Left forelimb (tissue), 1 donor: ENCODE measurements at regions not wholly inside any gene's neighbourhood (a gene's known extent, or its start where the extent isn't known, plus 50 kb on each side); places are given as distances from the start of the nearest gene placed in this dataset.

ENCODE experiments used
- DNase-seq: peaks from one replicate; pipeline ENCODE4 v3.0.0-alpha.2; 2018; ENCODE audit warnings: low spot score

GRCh38 chr10:116006508-116006907, 266.5 kb downstream of the GFRA1 start:
- no peak for DNase-seq

- no peak for DNase-seq
Observed at GRCh38 chr10:116005301-116005700, 267.7 kb downstream of the GFRA1 start.

DNA sequence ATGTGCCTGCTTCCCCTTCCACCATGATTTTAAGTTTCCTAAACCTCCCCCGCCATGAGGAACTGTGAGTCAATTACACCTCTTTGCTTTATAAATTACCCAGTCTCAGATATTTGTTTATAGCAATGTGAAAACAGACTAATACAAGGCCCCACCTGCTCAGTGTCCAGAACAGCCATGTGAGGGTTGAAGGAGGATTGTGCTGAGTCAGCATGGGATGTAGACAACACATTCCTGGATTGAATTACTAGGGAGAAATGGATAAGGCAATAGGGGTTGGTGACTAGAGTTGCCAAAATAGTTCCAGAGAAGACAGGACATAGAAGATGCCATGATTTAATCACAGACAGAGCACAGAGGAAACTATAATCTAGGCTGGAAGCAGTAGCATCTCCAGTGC, 270.3 kb downstream of the GFRA1 start:
- DNase-seq = no peak

DNA sequence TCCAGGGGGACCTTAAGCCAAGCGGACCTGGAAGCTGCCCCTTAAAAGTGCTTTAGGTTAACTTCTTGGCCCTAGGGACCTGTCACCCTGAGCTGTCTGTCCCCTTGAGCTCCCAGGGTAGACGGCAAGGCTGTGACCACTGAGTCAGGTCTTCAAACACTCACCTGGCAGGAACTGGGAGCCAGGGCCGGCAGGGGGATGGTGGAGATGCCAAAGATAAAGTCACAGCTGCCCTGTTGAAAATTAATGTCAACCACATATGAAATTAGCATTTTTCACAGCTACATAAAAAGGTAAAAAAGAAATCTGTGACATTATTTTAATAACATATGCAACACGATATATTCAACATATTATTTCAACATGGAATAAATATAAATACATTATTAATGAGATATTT, 271.0 kb downstream of the GFRA1 start:
- DNase-seq = no peak

DNA sequence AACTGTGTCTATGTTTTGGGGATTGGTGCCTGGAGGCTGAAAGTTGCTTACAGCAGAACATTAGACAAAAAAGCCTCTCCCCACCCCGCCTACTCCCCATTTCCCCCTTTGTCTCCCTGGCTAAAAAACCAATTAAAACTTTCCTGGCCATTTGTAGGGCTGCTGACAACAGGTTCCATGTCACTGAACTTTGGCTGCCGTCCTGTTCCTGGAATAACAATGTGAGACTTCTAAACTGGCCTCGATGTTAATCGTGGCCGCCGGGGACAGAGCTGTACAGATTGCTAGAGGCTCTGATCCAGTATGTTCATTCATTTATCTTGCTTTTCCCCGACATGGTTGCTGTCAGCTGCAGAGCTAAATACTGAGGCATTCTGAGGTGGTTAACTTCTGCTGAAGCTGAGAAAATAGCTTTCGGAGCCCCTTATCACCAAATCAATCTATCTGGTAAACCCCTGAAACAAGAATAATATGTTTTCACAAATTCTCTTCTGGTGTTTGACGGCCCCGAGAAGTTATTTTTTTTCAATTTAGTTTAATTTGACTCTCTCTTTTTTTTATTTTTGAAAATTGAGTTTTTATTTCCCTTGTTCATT, 271.6 kb downstream of the GFRA1 start:
- DNase-seq = peak; percentile 74

DNA sequence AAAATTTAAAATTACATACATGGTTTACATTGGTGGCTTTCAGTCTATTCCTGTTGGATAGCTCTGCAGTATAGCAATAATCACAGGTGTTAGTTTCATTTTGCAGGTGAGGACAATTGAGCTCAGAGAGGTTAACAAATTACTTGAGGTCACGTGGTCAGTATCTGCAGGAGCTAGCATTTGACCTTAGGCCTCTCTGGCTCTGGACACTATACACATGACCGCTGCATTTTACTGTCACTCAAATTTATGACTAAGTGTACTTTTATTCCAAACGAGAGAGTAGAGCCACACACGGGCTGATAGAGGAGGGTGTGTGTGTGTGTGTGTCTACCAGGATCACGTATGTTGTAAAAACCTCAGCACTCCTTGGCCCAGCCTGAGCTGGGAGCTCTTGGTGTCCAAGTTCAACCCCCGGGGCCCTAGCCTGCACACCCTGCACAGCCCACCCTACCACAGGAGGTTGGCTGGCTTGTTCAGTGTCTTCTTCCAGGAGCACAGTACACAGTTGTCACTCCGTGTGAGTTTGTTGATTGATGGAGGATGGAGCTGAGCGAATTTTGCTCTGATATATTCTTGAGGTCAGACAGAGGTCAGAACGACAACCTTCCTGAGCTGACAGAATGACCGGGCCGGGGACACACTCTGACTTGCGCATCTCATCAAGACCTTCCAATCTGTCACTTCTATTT, 272.7 kb downstream of the GFRA1 start:
- no peak for DNase-seq
